D721Med (cell line): ENCODE measurements at regions not wholly inside any gene's neighbourhood (a gene's known extent, or its start where the extent isn't known, plus 50 kb on each side); places are given as distances from the start of the nearest gene placed in this dataset.
A peak's percentile ranks its signal among the peaks of the same experiment; 100 is the strongest.

Experiments
- DNase-seq: peaks from one replicate; pipeline ENCODE4 v3.0.0; 2011; ENCODE audit warnings: low spot score; ENCODE audit not compliant: insufficient read length
- FAIRE-seq: peaks from 2 replicates; lab custom pipeline; 2011; peaks lifted over from hg19 to GRCh38; lab: Jason Lieb, UNC
- TF ChIP-seq, protein P1 (sequence below): IDR thresholded peaks from 2 replicates; pipeline ENCODE4 v1.5.1; 2012; ENCODE audit warnings: mild to moderate bottlenecking, control low read depth; ENCODE audit not compliant: insufficient read depth; ENCODE audit errors: missing control alignments

GRCh38 chr13:71249011-71249410 is 618.0 kb downstream of the DACH1 start:
- no peak for DNase-seq

GRCh38 chr13:71244161-71244560 is 622.8 kb downstream of the DACH1 start:
- FAIRE-seq (no peak), DNase-seq (no peak)
- TF ChIP-seq, protein P1, sequence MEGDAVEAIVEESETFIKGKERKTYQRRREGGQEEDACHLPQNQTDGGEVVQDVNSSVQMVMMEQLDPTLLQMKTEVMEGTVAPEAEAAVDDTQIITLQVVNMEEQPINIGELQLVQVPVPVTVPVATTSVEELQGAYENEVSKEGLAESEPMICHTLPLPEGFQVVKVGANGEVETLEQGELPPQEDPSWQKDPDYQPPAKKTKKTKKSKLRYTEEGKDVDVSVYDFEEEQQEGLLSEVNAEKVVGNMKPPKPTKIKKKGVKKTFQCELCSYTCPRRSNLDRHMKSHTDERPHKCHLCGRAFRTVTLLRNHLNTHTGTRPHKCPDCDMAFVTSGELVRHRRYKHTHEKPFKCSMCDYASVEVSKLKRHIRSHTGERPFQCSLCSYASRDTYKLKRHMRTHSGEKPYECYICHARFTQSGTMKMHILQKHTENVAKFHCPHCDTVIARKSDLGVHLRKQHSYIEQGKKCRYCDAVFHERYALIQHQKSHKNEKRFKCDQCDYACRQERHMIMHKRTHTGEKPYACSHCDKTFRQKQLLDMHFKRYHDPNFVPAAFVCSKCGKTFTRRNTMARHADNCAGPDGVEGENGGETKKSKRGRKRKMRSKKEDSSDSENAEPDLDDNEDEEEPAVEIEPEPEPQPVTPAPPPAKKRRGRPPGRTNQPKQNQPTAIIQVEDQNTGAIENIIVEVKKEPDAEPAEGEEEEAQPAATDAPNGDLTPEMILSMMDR = no peak

More at GRCh38 chr13:71249011-71249410, 618.0 kb downstream of the DACH1 start:
- TF ChIP-seq, protein P1 = no peak
- FAIRE-seq = no peak

DNA sequence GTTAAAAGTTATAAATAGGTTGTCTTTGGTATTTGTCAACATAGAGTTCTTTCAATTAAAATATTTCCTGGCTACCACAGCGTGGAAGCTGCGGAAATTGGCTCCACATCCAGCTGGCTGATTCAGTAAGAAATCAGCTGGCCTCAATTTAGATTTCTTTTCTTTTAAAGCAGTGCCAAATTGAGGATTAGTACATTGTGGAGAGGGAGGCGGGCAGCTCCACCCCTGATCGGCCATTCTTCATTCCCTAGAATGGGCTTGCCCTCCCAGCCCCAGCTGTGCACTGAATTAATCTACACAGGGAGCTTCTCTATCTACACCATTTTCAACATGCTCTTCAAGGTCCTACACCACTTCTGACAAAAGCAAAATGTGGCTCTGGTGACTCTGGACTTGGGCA is 624.8 kb downstream of the DACH1 start:
- TF ChIP-seq, protein P1 = no peak
- FAIRE-seq (no peak), DNase-seq (no peak)

- DNase-seq (no peak), FAIRE-seq (peak; percentile 76)
- TF ChIP-seq, protein P1 = peak; percentile 54
Measured at GRCh38 chr13:71240911-71241310, 626.1 kb downstream of the DACH1 start.

DNA sequence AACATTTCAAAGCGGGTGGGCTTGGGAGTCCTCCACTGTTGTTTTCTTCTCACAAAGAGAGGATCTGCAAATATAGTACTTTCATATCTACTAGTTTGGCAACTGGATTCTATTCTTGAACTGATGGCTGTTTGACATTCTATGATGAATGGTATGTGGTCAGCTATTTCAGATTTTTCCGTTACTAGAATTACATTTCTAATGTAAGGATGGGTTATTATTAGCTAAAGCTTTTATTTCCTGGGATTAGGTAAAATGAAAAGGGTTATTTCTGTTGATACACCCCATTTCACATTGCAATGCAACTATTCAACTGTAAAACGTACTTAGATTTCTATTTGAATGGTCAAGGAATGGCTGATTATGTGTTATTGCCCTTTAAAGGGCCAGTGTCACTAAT is 629.7 kb downstream of the DACH1 start:
- DNase-seq = no peak
- no peak for FAIRE-seq
- TF ChIP-seq, protein P1 = no peak

DNA sequence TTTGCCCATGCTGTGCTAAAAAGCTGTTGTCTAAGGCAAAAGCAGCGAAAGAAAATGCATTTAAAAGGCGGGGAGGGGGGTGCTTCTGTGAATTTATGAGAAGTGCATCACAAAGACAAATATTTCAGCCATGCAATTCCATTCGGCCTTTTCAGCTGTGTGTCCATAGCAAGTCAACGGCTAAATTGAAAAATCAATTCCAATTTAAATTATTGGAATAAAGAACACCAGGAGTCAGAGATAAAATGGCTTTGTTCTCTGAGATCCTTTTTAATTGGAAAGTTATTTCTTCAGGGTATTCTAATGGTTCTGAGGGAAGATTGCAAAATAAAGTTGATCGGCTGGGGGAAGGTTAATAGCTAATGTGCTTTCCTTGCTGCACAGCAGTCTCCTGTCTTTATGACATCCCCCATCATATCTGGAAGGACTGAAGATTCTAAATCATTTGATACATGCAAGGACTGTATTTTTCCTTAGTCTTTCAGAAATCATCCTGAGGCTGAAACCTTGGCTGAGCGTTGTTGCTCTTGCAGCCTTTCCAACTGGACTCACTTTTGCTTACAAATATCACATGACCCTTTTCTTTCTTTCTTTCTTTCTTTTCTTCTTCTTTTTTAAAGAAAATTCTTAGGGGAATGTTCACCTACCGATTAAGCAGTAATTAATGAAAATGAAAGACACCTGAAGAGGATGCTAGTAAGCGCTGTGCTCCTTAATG is 647.1 kb downstream of the DACH1 start:
- FAIRE-seq (peak; percentile 66), DNase-seq (no peak)
- TF ChIP-seq, protein P1 = no peak

GRCh38 chr13:71218960-71219359 is 648.0 kb downstream of the DACH1 start:
- TF ChIP-seq, protein P1 = peak; percentile 77
- FAIRE-seq (peak; percentile 58), DNase-seq (no peak)
